GM19043 (cell line): ENCODE measurements at regions not wholly inside any gene's neighbourhood (a gene's known extent, or its start where the extent isn't known, plus 50 kb on each side); places are given as distances from the start of the nearest gene placed in this dataset.
"Not testable (repeated sequence)": the region's sequence is repeated elsewhere in the genome, so short reads cannot be mapped to it uniquely, and the experiment has no call there.

Source experiments
- ATAC-seq: cut with Tn5 transposase; IDR thresholded peaks from one replicate; pipeline ENCODE4 v1.9.1; 2021; ENCODE audit warnings: low read depth; ENCODE audit not compliant: unreplicated experiment

DNA sequence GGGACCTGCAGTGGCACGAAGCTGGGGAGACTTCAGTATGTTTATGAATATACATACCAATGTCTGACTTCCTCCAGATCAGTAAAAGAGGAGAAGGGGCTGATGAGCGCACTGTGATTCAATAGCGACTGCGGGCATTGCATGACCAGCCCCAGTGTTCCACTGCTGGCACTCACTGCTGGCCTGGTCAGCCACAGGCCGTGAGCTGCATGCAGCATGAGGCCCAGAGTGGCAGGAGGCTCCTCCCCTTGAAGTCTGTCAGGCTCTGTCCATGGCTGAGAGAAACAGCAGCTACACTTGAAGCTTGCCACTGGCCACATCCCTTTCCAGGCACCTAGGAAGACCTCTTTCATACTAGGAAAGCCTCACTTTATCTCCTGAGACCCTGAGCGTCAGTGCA lies 265.9 kb upstream of the CDYL start:
- no peak for ATAC-seq

- no peak for ATAC-seq
These were observed 266.7 kb upstream of the CDYL start for GRCh38 chr6:4509506-4509905.

DNA sequence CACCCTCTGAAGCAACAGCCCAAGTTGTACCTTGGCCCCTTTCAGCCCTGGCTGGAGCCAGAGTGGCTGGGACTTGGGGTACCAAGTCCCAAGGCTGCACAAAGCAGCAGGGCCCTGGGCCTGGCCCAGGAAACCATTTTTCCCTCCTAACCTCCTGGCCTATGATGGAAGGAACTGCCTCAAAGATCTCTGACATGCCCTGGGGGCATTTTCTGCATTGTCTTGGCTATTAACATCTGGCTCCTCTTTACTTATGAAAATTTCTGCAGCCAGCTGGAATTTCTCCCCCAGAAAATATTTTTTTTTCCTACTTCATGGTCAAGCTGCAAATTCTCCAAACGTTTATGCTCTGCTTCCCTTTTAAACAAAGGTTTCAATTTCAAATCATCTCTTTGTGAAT lies 269.4 kb upstream of the CDYL start:
- no peak for ATAC-seq

DNA sequence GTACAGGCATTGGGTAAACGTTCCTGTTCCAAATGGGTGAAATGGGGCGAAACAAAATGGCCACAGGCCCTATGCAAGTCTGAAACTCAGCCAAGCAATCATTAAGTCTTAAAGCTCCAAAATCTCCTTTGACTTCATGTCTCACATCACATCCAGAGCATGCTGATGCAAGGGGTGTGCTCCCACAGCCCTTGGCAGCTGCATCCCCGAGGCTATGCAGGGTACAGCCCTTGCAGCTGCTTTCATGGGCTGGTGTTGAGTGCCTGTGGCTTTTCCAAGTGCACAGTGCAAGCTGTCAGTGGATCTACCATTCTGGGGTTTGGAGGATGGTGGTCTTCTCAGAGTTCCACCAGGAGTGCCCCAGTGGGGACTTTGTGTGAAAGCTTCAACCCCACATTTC lies 270.0 kb upstream of the CDYL start:
- no peak for ATAC-seq

- ATAC-seq: no peak
These were observed 271.5 kb upstream of the CDYL start for GRCh38 chr6:4504700-4505099.

DNA sequence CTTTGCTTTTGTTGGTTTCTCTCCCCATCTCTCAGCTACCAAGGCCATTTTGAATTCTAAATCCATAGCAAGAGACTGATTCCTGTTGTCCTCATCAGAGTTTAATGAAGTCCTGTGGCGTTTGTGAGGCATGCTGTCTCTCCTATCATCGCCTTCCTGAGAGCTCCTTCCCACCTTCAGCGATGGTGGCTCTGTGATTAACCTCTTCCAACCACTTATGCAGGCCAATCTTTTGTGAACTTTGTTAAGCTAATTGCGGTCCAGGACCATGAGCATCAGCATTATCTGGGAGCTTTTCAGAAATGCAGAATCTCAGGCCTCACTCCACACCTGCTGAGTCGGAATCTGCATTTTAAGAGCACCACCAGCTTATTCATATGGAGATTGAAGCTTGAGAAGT lies 272.5 kb upstream of the CDYL start:
- no peak for ATAC-seq

GRCh38 chr6:4496284-4496683 lies 279.9 kb upstream of the CDYL start:
- no peak for ATAC-seq

- ATAC-seq: no peak
These were observed 284.5 kb upstream of the CDYL start for GRCh38 chr6:4491501-4492260.

- no peak for ATAC-seq
These were observed 286.7 kb upstream of the CDYL start for GRCh38 chr6:4489538-4489937.

- no peak for ATAC-seq
These were observed 287.8 kb upstream of the CDYL start for GRCh38 chr6:4488389-4488788.

GRCh38 chr6:4487538-4487937 lies 288.7 kb upstream of the CDYL start:
- no peak for ATAC-seq

DNA sequence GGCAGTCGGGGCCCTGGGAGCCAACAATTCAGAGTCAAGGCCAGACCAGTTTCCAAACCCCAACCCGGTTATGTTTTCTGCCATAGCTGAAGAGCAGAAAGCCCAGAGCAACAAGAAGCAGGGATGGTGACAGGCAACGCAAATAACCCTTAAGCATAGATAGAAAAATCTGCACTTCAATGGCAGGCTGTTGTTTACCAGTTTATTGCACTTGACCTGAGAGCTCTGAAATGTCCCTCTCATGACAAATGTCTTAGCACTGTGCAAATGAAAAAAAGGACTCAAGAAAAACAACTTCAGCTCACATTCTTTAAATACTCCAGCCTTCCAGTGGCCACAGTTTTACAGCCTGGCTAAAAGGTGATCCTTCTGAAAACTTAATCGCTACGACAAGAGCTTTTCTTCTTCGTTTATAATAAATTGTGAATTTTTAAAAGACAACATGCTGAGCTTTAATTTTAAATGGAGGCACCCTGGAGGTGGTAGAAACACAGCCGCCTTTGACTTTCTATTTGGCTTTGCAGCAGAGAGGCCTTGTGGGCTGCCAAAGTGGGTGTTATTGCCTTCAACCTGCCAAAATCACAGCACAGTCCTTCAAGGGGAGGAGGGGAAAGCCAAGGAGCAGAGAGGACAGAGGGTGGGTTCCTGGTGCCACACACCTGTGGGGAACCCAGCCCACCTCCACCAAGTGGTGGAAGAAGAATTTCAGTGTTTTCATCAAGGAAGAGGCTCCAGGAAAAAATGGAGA lies 289.5 kb upstream of the CDYL start:
- ATAC-seq: no peak

DNA sequence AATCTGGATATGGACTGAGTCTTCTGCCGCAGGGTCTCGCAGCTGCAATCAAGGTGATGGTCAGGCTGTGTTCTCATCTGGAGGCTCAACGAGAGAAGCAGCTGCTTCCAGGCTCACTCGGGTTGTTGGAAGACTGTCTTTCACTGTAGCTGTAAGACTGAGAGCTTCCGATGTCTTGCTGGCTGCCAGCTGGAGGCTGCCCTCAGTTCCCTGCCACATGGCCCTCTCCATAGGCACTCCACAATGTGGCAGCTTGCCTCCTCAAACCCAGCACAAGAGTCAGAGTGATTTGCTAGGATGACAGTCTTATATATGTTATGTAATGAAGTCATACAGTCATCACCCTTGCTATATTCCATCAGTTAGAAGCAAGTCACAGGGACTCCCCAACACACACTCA lies 290.5 kb upstream of the CDYL start:
- no peak for ATAC-seq

GRCh38 chr6:4482461-4482860 lies 293.7 kb upstream of the CDYL start:
- no peak for ATAC-seq

DNA sequence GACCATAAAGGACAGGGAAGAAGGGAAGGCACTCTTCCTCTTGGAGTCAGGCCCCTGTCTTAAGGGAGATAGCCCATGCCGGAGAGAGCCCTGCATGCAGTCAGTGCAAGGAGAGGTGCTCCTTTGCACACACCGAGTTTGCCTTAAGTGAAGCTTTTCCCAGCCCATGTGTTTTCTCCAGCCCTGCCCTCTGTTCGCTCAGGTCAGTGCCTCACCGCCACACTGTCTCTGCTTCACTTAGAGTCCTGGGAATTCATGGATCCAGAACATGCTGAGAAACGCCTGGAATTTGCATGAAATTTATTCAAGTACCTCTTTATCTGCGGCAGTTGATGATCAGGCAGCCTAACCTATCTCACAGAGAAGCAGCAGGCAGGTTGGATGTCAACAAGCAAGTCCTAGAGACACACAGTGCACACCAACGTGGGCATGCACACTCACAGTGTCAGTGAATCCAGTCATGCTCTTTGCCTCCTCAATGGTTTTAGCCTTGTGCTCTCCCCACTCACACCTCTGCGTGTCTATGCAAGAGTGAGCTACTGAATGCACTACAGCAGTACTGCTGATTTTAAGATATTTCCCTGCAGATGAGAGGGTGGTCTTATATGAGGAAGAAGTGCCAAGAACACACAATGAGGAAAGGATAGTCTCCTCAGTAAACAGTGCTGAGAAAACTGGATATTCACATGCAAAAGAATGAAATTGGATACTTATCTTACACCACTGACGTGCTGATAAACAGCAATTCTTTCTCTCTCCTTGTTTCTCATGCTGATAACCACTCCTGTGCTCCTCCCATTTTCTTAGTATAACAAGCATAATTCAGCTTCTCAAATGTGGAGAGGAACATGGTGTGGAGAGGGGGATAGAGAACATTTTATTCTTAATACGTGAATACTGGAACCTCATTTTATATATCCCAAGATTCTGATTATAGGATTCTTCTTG lies 295.1 kb upstream of the CDYL start:
- ATAC-seq: no peak

DNA sequence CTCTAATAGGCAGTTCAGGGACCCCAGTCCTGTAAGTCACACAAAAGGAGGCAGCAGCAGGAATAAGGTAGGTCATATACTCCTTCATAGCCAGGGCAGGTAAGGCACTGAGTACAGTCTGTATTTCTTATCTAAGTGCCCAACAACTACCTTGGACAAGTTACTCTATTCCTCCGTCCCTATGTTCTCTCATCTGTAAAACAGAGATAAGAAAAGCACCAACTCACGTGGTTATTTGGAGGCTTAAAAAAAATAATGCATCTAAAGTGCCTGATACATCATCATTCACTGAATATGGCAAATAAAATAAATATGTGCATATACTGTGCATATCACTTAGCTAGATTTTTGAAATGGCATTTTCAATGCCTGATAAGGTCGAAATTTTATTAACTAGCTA lies 298.1 kb upstream of the CDYL start:
- no peak for ATAC-seq

DNA sequence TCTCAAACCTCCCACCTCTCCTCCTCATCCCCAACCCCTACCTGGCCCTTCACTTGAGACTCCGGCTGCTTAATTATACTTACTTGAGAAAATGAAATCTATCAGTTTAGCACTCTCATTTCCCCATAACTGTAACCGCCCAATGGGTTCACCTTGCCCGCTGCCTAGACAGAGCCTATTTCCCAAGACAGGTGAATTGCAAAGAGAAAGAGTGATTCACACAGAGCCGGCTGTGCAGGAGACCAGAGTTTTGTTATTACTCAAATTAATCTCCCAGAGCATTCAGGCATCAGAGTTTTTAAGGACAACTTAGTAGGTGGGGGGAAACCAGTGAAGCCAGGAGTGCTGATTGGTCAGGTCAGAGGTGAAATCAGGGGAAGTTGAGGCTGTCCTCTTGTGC lies 301.4 kb upstream of the CDYL start:
- ATAC-seq: no peak

DNA sequence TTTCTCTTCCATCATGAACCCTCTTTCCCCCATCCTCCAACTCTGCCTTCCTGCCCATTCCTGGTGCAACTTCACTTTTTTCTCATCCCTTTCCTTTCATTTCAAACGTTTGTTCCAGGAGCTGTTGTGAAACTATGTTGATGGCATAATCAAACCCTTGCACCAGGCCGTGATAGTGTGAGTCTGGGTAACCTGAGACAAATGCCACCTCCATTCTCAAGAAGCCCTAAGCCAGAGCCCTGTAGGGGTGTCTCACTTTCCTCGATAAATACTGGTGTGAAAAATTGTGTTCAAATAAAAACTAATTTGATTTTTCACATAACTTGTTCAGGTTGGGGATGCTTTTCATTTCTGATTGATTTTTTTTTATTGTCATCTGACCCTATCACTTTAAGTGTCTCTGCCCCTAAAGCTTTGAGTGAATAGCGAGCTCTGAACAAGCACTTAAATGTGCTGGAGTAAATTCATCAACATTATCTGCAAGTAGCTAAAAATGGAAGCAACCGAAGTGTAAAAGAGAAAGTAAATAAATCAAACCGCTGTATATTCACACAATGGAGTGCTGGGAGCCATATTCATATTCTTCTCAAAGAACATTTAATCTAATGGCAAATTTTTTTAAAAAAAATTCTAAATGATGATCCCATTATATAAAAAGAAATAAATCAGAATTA lies 303.1 kb upstream of the CDYL start:
- ATAC-seq: no peak

- no peak for ATAC-seq
These were observed 304.0 kb upstream of the CDYL start for GRCh38 chr6:4472222-4472621.

GRCh38 chr6:4471515-4471914 lies 304.7 kb upstream of the CDYL start:
- ATAC-seq: not testable (repeated sequence)
